ENCODE measurements at regions not wholly inside any gene's neighbourhood (a gene's known extent, or its start where the extent isn't known, plus 50 kb on each side); places are given as distances from the start of the nearest gene placed in this dataset.
"Not testable (repeated sequence)": the region's sequence is repeated elsewhere in the genome, so short reads cannot be mapped to it uniquely, and the experiment has no call there.

DNA sequence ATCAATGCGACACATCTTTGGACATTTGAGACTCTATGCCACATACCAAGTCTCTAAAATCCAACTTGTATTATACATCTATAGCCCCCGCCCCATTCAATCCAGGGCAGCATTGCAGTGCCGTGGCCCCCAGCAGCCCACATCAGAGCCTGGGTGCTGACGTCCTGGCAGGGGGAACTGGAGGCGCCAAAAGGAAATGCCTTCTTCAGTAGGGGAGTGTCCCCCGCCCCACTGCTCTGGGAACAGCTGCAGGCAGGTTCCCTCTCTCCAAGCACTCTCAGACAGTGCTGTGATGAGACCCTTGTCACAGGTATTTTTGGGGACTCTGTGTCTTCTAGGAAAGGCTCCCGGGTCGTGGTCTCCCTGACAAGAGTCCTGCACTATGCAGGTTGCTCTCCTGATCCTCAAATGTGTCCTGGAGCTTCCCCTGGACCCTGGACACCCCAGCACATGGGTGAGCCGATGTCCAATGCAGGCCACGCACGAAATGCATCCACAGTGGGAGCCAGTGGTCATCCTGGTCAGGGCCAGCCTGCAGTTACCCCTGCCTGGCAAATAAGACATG lies 188.7 kb downstream of the RTP5 start:
- Histone ChIP-seq H3K4me2 (no peak overlapping the region), H2AFZ (no peak overlapping the region), H3K27me3 (peaks cover 4% of the 10 kb centered on the region), H3K9me3 (ENCODE audit: low read depth) (no peaks in the 10 kb centered on the region), H3K4me3 (no peak overlapping the region), H3K27ac (no peak overlapping the region), H3K79me2 (no peaks in the 10 kb centered on the region), H3K9me2 (replicated peaks; ENCODE audit: insufficient read depth) (no peaks in the 10 kb centered on the region), H3K36me3 (replicated peaks; ENCODE audit: insufficient read depth, low read depth) (no peaks in the 10 kb centered on the region), H4K20me1 (ENCODE audit: insufficient read depth, poor library complexity, severe bottlenecking) (no peaks in the 10 kb centered on the region), H3K4me1 (ENCODE audit: insufficient read depth) (no peaks in the 10 kb centered on the region)
- TF ChIP-seq EZH2phosphoT487 (IDR thresholded peaks at IDR 0.05; ENCODE audit: low read depth, severe bottlenecking, unreplicated experiment) (no peak), CTCF (IDR thresholded peaks at IDR 0.05; ENCODE audit: poor library complexity) (no peak), EZH2 (IDR thresholded peaks at IDR 0.05; ENCODE audit: borderline replicate concordance) (no peak)
- WGBS (ENCODE audit: low lambda C conversion rate, missing lambda C conversion rate) = 89% methylated on average over 11 of the region's 11 CpGs
- no peak for DNase-seq (ENCODE audit: low spot score)

- Histone ChIP-seq H3K36me3 (replicated peaks; ENCODE audit: insufficient read depth, low read depth) (no peaks in the 10 kb centered on the region), H3K4me3 (no peak overlapping the region), H3K9me2 (replicated peaks; ENCODE audit: insufficient read depth) (no peaks in the 10 kb centered on the region), H3K9me3 (ENCODE audit: low read depth) (no peaks in the 10 kb centered on the region), H3K79me2 (no peaks in the 10 kb centered on the region), H3K4me1 (ENCODE audit: insufficient read depth) (no peaks in the 10 kb centered on the region), H2AFZ (no peak overlapping the region), H3K27ac (no peak overlapping the region), H4K20me1 (ENCODE audit: insufficient read depth, poor library complexity, severe bottlenecking) (no peaks in the 10 kb centered on the region), H3K27me3 (peaks cover 4% of the 10 kb centered on the region), H3K4me2 (no peak overlapping the region)
- 94% methylated on average over 7 of the region's 7 CpGs for WGBS (ENCODE audit: low lambda C conversion rate, missing lambda C conversion rate)
- no peak for DNase-seq (ENCODE audit: low spot score)
- TF ChIP-seq CTCF (IDR thresholded peaks at IDR 0.05; ENCODE audit: poor library complexity) (no peak), EZH2phosphoT487 (IDR thresholded peaks at IDR 0.05; ENCODE audit: low read depth, severe bottlenecking, unreplicated experiment) (no peak), EZH2 (IDR thresholded peaks at IDR 0.05; ENCODE audit: borderline replicate concordance) (no peak)
These were observed 190.0 kb downstream of the RTP5 start for GRCh38 chr2:242059566-242059965.

- Histone ChIP-seq H3K9me2 (replicated peaks; ENCODE audit: insufficient read depth) (no peaks in the 10 kb centered on the region), H3K9me3 (ENCODE audit: low read depth) (no peaks in the 10 kb centered on the region), H3K36me3 (replicated peaks; ENCODE audit: insufficient read depth, low read depth) (no peaks in the 10 kb centered on the region), H3K79me2 (no peaks in the 10 kb centered on the region), H4K20me1 (ENCODE audit: insufficient read depth, poor library complexity, severe bottlenecking) (no peaks in the 10 kb centered on the region), H3K4me3 (no peak overlapping the region), H3K27me3 (peaks cover 4% of the 10 kb centered on the region), H3K4me1 (ENCODE audit: insufficient read depth) (no peaks in the 10 kb centered on the region), H3K27ac (no peak overlapping the region), H2AFZ (no peak overlapping the region), H3K4me2 (no peak overlapping the region)
- 65% methylated on average over 4 of the region's 4 CpGs for WGBS (ENCODE audit: low lambda C conversion rate, missing lambda C conversion rate)
- peak; percentile 44 for DNase-seq (ENCODE audit: low spot score)
- TF ChIP-seq EZH2phosphoT487 (IDR thresholded peaks at IDR 0.05; ENCODE audit: low read depth, severe bottlenecking, unreplicated experiment) = no peak
- TF ChIP-seq EZH2 (IDR thresholded peaks at IDR 0.05; ENCODE audit: borderline replicate concordance) = no peak
- no peak for TF ChIP-seq CTCF (IDR thresholded peaks at IDR 0.05; ENCODE audit: poor library complexity)
These were observed 190.8 kb downstream of the RTP5 start for GRCh38 chr2:242060212-242060835.

DNA sequence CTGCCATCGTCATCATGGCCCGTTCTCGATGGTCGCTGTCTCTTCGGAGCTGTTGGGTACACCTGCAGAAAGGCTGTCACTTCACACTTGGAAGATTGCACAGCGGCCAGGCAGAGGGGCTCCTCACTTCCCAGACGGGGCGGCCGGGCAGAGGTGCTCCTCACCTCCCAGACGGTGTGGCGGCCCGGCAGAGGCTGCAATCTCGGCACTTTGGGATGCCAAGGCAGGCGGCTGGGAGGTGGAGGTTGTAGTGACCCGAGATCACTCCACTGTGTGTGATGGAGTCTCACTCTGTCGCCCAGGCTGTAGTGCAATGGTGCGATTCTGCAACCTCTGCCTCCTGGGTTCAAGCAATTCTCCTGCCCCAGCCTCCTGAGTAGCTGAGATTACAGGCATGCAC lies 192.4 kb downstream of the RTP5 start:
- H3K9me3 ChIP-seq (ENCODE audit: low read depth); H3K4me1 ChIP-seq (ENCODE audit: insufficient read depth); H3K27ac ChIP-seq; H2AFZ ChIP-seq; H3K36me3 ChIP-seq (replicated peaks; ENCODE audit: insufficient read depth, low read depth); H3K79me2 ChIP-seq; H3K4me2 ChIP-seq; H3K27me3 ChIP-seq; H4K20me1 ChIP-seq (ENCODE audit: insufficient read depth, poor library complexity, severe bottlenecking); H3K9me2 ChIP-seq (replicated peaks; ENCODE audit: insufficient read depth); H3K4me3 ChIP-seq; DNase-seq (ENCODE audit: low spot score): not testable (repeated sequence)
- WGBS (ENCODE audit: low lambda C conversion rate, missing lambda C conversion rate) = 89% methylated on average over 12 of the region's 17 CpGs
